GM23248 (cell line): ENCODE measurements at regions not wholly inside any gene's neighbourhood (a gene's known extent, or its start where the extent isn't known, plus 50 kb on each side); places are given as distances from the start of the nearest gene placed in this dataset.

Source experiments
- EZH2 ChIP-seq: fragments of 200-600 bp; sonication (generic); IDR thresholded peaks from 2 replicates; pipeline ENCODE4 v1.6.1; 2018; ENCODE audit warnings: antibody characterized with exemption, mild to moderate bottlenecking; ENCODE audit not compliant: insufficient read depth, poor library complexity, severe bottlenecking
- EZH2phosphoT487 ChIP-seq: fragments of 200-600 bp; sonication (generic); IDR thresholded peaks from 2 replicates; pipeline ENCODE4 v1.6.1; 2018; ENCODE audit warnings: antibody characterized with exemption, moderate library complexity, mild to moderate bottlenecking, low read depth; ENCODE audit not compliant: insufficient read depth

DNA sequence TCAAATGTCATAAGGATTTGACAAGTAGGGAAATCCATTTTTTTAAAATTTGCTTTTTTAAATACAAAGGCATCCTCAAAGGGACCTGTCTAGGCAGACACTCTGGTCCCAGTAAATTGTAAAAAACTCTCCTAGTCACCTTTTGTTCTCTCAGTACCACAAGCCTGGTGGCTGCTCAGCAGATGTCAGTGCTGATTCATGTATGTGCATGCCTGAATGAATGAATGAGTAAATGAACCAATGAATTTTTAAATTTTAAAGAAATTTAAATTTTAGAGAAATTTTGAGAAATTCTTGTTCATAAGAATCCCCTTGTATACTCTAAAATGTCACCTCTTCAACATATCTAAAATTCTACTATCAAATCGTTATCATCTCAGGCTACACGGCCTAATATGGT is 199.5 kb downstream of the TLE3 start:
- TF ChIP-seq EZH2phosphoT487, result no peak
- TF ChIP-seq EZH2, result no peak
